ENCODE measurements at regions not wholly inside any gene's neighbourhood (a gene's known extent, or its start where the extent isn't known, plus 50 kb on each side); places are given as distances from the start of the nearest gene placed in this dataset.

GRCh38 chr3:166518040-166518439, 680.8 kb upstream of the BCHE start:
- no peak for TF ChIP-seq CTCF (IDR thresholded peaks at IDR 0.05; ENCODE audit: low read depth, low read length, poor library complexity, severe bottlenecking)
- TF ChIP-seq EZH2phosphoT487 (IDR thresholded peaks at IDR 0.05; ENCODE audit: borderline replicate concordance, low read length): no peak
